ENCODE measurements at regions not wholly inside any gene's neighbourhood (a gene's known extent, or its start where the extent isn't known, plus 50 kb on each side); places are given as distances from the start of the nearest gene placed in this dataset.

GRCh38 chr4:117326091-117326490, 240.7 kb upstream of the TRAM1L1 start:
- DNase-seq (ENCODE audit: low read depth, low spot score): no peak

- DNase-seq (ENCODE audit: low read depth, low spot score): no peak
These were observed 242.1 kb upstream of the TRAM1L1 start for GRCh38 chr4:117327491-117327890.

GRCh38 chr4:117328333-117328732, 243.0 kb upstream of the TRAM1L1 start:
- DNase-seq (ENCODE audit: low read depth, low spot score): no peak

DNA sequence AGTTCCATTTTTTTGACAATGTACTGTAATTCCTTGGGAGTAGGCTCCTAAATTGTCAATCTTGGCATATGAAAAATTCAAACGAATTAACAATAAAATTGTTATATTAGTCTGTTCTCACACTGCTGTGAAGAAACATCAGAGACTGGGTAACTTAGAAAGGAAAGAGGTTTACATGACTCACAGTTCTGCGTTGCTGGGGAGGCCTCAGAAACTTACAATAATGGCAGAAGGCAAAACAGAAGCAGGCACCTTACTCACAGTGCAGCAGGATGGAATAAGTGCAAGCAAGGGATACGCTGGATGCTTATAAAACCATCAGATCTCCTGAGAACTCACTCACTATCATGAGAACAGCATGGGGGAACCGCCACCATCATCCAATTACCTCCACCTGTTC, 246.4 kb upstream of the TRAM1L1 start:
- DNase-seq (ENCODE audit: low read depth, low spot score): no peak

DNA sequence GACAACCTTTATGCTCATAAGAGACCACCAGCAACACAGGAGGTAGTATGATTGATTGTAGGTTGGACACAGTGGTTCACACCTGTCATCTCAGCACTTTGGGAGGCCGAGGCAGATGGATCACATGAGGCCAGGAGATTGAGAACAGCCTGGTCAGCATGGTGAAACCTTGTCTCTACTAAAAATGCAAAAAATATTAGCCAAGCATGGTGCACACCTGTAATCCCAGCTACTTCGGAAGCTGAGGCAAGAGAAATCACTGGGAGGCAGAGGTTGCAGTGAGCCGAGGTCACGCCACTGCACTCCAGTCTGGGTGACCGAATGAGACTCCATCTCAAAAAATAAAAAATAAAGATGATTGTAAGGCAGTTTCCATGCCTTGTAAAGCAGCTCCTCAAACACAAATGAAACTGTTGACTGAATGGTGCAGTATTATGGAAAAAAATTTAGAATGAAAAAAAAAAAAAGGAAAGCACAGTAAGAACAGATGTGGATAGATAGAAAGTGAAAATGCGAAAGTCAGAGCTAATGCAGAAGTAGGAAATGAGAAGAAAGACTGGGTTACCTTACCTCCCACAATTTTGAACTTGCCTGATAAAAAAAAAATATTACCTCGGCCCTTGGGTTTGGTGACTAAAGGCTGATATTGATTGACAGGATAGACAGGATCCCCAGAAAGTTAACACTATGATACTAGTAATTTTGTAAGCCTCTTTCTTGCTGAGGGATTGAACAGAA, 249.2 kb upstream of the TRAM1L1 start:
- DNase-seq (ENCODE audit: low read depth, low spot score): no peak

DNA sequence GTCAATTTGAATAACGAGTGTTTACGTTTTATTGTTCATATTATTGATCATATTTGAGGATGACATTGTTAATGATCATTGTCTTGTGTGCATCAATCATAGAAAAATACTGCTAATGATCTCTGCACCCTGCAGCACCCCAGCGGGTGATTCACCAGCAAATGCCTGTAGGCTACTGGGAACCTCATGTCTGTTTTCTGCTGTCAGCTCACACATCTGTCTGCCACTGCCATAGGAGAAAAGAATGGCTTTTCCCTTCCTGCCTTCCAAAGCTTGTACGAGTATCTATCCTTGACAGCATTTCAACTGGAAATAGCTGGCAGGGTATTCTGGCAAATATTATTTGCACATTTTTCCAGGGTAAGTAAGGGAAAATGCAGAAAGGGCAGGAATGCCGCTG, 272.1 kb upstream of the TRAM1L1 start:
- no peak for DNase-seq (ENCODE audit: low read depth, low spot score)

DNA sequence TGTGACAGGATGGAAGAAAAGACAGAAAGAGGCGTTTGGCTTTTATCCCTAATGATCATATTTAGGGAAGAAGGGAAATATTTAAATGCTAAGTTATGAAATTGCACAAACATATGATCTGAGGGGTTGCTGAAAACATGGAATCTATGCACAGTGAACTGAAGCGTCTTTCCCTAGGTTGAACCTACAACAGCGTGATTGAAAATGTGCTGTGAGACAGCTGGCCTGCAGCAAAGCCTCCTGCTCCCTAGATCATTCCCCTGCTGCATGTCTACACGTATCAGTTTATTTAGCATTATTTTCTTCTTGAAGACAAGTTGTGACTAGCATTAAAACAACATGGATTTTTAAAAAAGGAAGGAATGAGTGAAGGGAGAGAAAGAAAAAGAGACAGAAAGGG, 272.5 kb upstream of the TRAM1L1 start:
- DNase-seq (ENCODE audit: low read depth, low spot score): no peak

DNA sequence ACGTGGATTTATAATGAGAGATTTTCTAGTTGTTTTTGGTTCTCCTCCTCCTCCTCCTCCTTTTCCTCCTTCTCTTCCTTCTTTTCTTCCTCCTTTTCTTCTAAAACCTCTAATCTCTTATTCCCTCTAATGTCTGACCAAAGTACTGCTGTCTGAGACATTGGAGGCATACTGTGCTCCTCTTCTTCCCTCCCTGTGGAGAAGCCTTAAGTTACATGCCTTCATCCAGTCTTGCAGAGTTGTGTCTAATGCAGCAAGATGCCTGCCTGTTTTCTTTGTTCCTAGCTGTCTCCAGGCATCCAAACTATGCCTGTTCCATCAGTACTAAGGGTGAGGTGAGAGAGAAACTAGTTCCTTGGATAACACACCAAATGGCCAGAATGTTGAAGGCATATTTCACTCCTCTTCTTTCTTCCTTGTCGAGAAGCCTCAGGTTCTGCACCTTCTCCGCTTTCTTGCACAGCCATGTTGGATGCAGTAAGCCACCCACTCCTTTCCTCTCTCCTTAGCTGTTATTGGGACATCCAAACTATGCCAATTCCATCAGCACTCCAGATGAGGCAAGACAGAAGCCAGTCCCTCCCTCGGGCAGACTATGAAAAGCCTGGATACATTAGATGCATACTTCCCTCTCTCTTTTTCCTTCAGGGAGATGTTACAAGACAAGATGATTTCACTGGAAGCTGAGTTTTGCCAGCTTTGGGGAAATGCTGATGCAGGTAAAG, 285.7 kb upstream of the TRAM1L1 start:
- DNase-seq (ENCODE audit: low read depth, low spot score): no peak

DNA sequence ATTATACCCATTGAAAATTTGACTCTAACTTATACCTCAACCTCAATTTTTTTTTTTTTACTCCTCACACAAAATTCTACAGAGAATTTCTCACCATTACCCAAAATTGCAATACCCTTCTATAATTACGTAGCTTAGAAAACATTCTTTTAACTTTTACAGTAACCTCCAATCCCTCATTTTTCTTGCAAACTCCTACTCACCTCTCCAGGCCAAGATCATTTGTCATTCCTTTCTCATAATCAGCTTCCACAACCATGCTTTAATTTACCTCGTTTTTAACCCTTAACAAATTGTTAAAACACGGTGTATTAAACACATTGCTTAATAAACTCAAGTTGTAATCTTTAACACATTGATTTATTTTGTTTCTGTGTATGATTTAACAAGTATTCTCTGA, 289.7 kb upstream of the TRAM1L1 start:
- no peak for DNase-seq (ENCODE audit: low read depth, low spot score)

- no peak for DNase-seq (ENCODE audit: low read depth, low spot score)
These were observed 291.3 kb upstream of the TRAM1L1 start for GRCh38 chr4:117376692-117377091.

DNA sequence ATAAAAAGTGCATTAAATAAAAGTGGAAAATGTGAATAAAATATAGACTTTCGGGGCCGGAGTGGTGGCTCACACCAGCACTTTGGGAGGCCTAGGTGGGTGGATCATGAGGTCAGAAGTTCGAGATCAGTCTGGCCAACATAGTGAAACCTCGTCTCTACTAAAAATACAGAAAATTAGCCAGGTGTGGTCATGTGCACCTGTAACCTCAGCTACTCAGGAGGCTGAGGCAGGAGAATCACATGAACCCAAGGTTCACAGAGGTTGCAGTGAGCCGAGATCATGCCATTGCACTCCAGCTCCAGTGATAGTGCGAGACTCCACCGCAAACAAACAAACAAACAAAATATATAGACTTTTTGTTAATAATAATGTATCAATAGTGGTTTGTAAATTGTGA, 293.6 kb upstream of the TRAM1L1 start:
- DNase-seq (ENCODE audit: low read depth, low spot score): no peak

- DNase-seq (ENCODE audit: low read depth, low spot score): no peak
These were observed 298.1 kb upstream of the TRAM1L1 start for GRCh38 chr4:117383468-117383867.

- DNase-seq (ENCODE audit: low read depth, low spot score): no peak
These were observed 300.1 kb upstream of the TRAM1L1 start for GRCh38 chr4:117385526-117385925.

- DNase-seq (ENCODE audit: low read depth, low spot score): no peak
These were observed 301.7 kb upstream of the TRAM1L1 start for GRCh38 chr4:117387072-117387471.

GRCh38 chr4:117400039-117400835, 314.9 kb upstream of the TRAM1L1 start:
- DNase-seq (ENCODE audit: low read depth, low spot score): peak; percentile 5

- no peak for DNase-seq (ENCODE audit: low read depth, low spot score)
These were observed 327.3 kb upstream of the TRAM1L1 start for GRCh38 chr4:117412661-117413060.

- no peak for DNase-seq (ENCODE audit: low read depth, low spot score)
These were observed 332.5 kb upstream of the TRAM1L1 start for GRCh38 chr4:117417856-117418255.

GRCh38 chr4:117420948-117421347, 335.6 kb upstream of the TRAM1L1 start:
- DNase-seq (ENCODE audit: low read depth, low spot score): no peak

DNA sequence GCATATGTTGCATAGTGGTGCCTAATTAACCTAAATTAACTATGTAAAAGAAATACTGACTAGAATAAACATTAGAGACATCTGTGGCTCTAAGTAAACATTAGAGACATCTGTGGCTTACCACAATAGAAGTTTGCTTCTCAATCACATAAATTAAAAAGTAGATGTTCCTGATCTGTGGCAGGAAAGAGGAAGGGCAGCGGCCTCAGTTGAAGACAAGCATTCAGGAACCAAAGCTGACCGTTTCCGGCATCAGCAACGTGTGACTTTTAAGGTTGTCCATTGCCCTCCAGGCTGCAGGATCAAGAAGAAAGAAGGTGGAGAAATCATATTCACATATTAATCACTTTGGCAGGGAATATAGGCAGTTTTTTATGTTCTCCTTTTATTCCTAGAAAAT, 336.3 kb upstream of the TRAM1L1 start:
- DNase-seq (ENCODE audit: low read depth, low spot score): no peak

- no peak for DNase-seq (ENCODE audit: low read depth, low spot score)
These were observed 336.9 kb upstream of the TRAM1L1 start for GRCh38 chr4:117422297-117422696.

GRCh38 chr4:117425636-117426035, 340.3 kb upstream of the TRAM1L1 start:
- no peak for DNase-seq (ENCODE audit: low read depth, low spot score)

DNA sequence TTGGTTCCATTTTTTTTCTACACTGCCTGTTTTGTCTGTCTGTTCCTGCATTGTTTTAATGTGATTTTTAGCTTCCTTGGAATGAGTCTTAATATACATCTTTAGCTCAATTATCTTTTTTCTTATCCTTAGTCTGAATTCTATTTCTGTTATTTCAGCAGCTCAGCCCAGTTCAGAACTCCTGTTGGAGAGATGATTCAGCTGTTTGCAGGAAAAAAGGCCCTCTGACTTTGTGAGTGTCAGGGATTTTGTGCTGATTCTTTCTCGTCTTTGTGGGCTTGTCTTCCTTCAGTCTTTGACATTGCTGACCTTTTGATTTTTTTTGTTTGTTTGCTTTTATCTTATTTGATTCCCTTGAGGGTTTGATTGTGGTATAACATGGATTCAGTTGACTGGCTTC, 343.2 kb upstream of the TRAM1L1 start:
- DNase-seq (ENCODE audit: low read depth, low spot score): no peak

GRCh38 chr4:117429061-117429460, 343.7 kb upstream of the TRAM1L1 start:
- DNase-seq (ENCODE audit: low read depth, low spot score): no peak
